ENCODE measurements at regions not wholly inside any gene's neighbourhood (a gene's known extent, or its start where the extent isn't known, plus 50 kb on each side); places are given as distances from the start of the nearest gene placed in this dataset.

- no peak for DNase-seq (ENCODE audit: low read depth in 2 of 3, low spot score in 2 of 3)
Measured at GRCh38 chr1:93815366-93816110, 63.5 kb downstream of the DNTTIP2 start.

GRCh38 chr1:93814795-93815340, 64.1 kb downstream of the DNTTIP2 start:
- DNase-seq (ENCODE audit: low read depth in 2 of 3, low spot score in 2 of 3) = no peak

GRCh38 chr1:93814059-93814794, 64.8 kb downstream of the DNTTIP2 start:
- no peak for DNase-seq (ENCODE audit: low read depth in 2 of 3, low spot score in 2 of 3)

GRCh38 chr1:93813076-93813475, 65.9 kb downstream of the DNTTIP2 start:
- DNase-seq (ENCODE audit: low read depth in 2 of 3, low spot score in 2 of 3) = no peak

- DNase-seq (ENCODE audit: low read depth in 2 of 3, low spot score in 2 of 3) = no peak
Measured at GRCh38 chr1:93811326-93812065, 67.5 kb downstream of the DNTTIP2 start.

- no peak for DNase-seq (ENCODE audit: low read depth in 2 of 3, low spot score in 2 of 3)
Measured at GRCh38 chr1:93810316-93810715, 68.7 kb downstream of the DNTTIP2 start.

- DNase-seq (ENCODE audit: low read depth in 2 of 3, low spot score in 2 of 3) = no peak
Measured at GRCh38 chr1:93808871-93809270, 70.1 kb downstream of the DNTTIP2 start.

- no peak for DNase-seq (ENCODE audit: low read depth in 2 of 3, low spot score in 2 of 3)
Measured at GRCh38 chr1:93807311-93807930, 71.6 kb downstream of the DNTTIP2 start.

GRCh38 chr1:93805027-93805610, 73.9 kb downstream of the DNTTIP2 start:
- DNase-seq (ENCODE audit: low read depth in 2 of 3, low spot score in 2 of 3) = no peak

GRCh38 chr1:93804412-93804811, 74.6 kb downstream of the DNTTIP2 start:
- DNase-seq (ENCODE audit: low read depth in 2 of 3, low spot score in 2 of 3) = no peak

- DNase-seq (ENCODE audit: low read depth in 2 of 3, low spot score in 2 of 3) = no peak
Measured at GRCh38 chr1:93801471-93801870, 77.5 kb downstream of the DNTTIP2 start.

- DNase-seq (ENCODE audit: low read depth in 2 of 3, low spot score in 2 of 3) = no peak
Measured at GRCh38 chr1:93800856-93801255, 78.2 kb downstream of the DNTTIP2 start.

- no peak for DNase-seq (ENCODE audit: low read depth in 2 of 3, low spot score in 2 of 3)
Measured at GRCh38 chr1:93798291-93798690, 80.7 kb downstream of the DNTTIP2 start.

- no peak for DNase-seq (ENCODE audit: low read depth in 2 of 3, low spot score in 2 of 3)
Measured at GRCh38 chr1:93784538-93784937, 94.5 kb downstream of the DNTTIP2 start.

- no peak for DNase-seq (ENCODE audit: low read depth in 2 of 3, low spot score in 2 of 3)
Measured at GRCh38 chr1:93783876-93784275, 95.1 kb downstream of the DNTTIP2 start.

GRCh38 chr1:93779540-93780165, 98.0 kb upstream of the BCAR3 start:
- no peak for DNase-seq (ENCODE audit: low read depth in 2 of 3, low spot score in 2 of 3)

- DNase-seq (ENCODE audit: low read depth in 2 of 3, low spot score in 2 of 3) = no peak
Measured at GRCh38 chr1:93778457-93778856, 96.8 kb upstream of the BCAR3 start.

GRCh38 chr1:93777255-93777654, 95.6 kb upstream of the BCAR3 start:
- no peak for DNase-seq (ENCODE audit: low read depth in 2 of 3, low spot score in 2 of 3)

GRCh38 chr1:93776728-93777127, 95.1 kb upstream of the BCAR3 start:
- DNase-seq (ENCODE audit: low read depth in 2 of 3, low spot score in 2 of 3) = no peak

GRCh38 chr1:93775224-93775623, 93.6 kb upstream of the BCAR3 start:
- no peak for DNase-seq (ENCODE audit: low read depth in 2 of 3, low spot score in 2 of 3)

All from activated CD8-positive, alpha-beta memory T cell treated with anti-CD3 and anti-CD28 coated beads for 48 hours (primary cell).